GM20000 (cell line): ENCODE measurements at regions not wholly inside any gene's neighbourhood (a gene's known extent, or its start where the extent isn't known, plus 50 kb on each side); places are given as distances from the start of the nearest gene placed in this dataset.

Experiments
- DNase-seq: peaks from one replicate; pipeline ENCODE4 v3.0.0; 2012; ENCODE audit warnings: low spot score
- CTCF ChIP-seq: IDR thresholded peaks from 2 replicates; pipeline ENCODE4 v1.5.1; 2012; ENCODE audit warnings: mild to moderate bottlenecking, control low read depth; ENCODE audit errors: extremely low read depth, missing control alignments

- no peak for TF ChIP-seq CTCF
- DNase-seq = no peak
Measured at GRCh38 chr18:25560369-25560768, 208.4 kb upstream of the ZNF521 start.

GRCh38 chr18:25557011-25557410 lies 205.0 kb upstream of the ZNF521 start:
- no peak for TF ChIP-seq CTCF
- no peak for DNase-seq

GRCh38 chr18:25553631-25554263 lies 201.8 kb upstream of the ZNF521 start:
- TF ChIP-seq CTCF = no peak

GRCh38 chr18:25544546-25545287 lies 192.8 kb upstream of the ZNF521 start:
- DNase-seq = no peak
- TF ChIP-seq CTCF = no peak

More at GRCh38 chr18:25553631-25554263, 201.8 kb upstream of the ZNF521 start:
- DNase-seq = no peak

- TF ChIP-seq CTCF = no peak
- DNase-seq = no peak
Measured at GRCh38 chr18:25538175-25538922, 186.4 kb upstream of the ZNF521 start.

- DNase-seq = no peak
- no peak for TF ChIP-seq CTCF
Measured at GRCh38 chr18:25535495-25535894, 183.5 kb upstream of the ZNF521 start.

GRCh38 chr18:25534401-25534800 lies 182.4 kb upstream of the ZNF521 start:
- DNase-seq = no peak
- no peak for TF ChIP-seq CTCF
